ENCODE measurements at regions not wholly inside any gene's neighbourhood (a gene's known extent, or its start where the extent isn't known, plus 50 kb on each side); places are given as distances from the start of the nearest gene placed in this dataset.

DNA sequence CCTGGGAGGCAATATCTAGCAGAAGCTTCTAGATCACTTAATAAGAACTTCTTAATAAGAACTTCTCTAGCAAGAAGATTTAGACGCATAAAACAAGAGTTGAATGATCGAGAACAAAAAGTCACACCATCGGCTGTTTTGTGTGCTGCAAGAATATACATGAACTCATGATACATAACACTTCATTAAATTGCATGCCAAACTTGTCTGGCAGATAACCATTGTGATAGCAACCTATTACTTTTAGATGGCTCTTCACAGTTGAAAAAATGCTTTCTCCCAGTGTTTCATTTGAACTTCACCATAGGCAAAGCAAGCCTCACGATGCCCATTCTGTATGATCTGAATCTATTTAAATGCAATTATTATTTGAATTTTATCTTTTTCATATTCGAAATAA is 249.9 kb downstream of the CBLN4 start:
- TF ChIP-seq ISL1 (CRISPR knock-in tag; IDR thresholded peaks at IDR 0.05) (no peak), PATZ1 (CRISPR knock-in tag; IDR thresholded peaks at IDR 0.05; ENCODE audit: borderline replicate concordance) (no peak), OSR1 (CRISPR knock-in tag; IDR thresholded peaks at IDR 0.05) (no peak), BACH2 (CRISPR knock-in tag; IDR thresholded peaks at IDR 0.05; ENCODE audit: borderline replicate concordance) (no peak), ZNF565 (CRISPR knock-in tag; conservative IDR thresholded peaks at IDR 0.05; ENCODE audit: low read depth) (no peak), ZFP3 (CRISPR knock-in tag; IDR thresholded peaks at IDR 0.05) (no peak), CSDC2 (CRISPR knock-in tag; IDR thresholded peaks at IDR 0.05) (no peak), ZFP30 (CRISPR knock-in tag; IDR thresholded peaks at IDR 0.05) (no peak)
- no peak for ATAC-seq

GRCh38 chr20:55746723-55747122 is 258.6 kb downstream of the CBLN4 start:
- no peak for ATAC-seq
- TF ChIP-seq CSDC2 (CRISPR knock-in tag; IDR thresholded peaks at IDR 0.05): no peak
- TF ChIP-seq OSR1 (CRISPR knock-in tag; IDR thresholded peaks at IDR 0.05): no peak
- no peak for TF ChIP-seq RARB (CRISPR knock-in tag; IDR thresholded peaks at IDR 0.05)
- TF ChIP-seq ZNF8 (CRISPR knock-in tag; IDR thresholded peaks at IDR 0.05): no peak
- no peak for TF ChIP-seq GLIS3 (CRISPR knock-in tag; IDR thresholded peaks at IDR 0.05)
- TF ChIP-seq ZNF565 (CRISPR knock-in tag; conservative IDR thresholded peaks at IDR 0.05; ENCODE audit: low read depth): no peak
- TF ChIP-seq, protein P1, sequence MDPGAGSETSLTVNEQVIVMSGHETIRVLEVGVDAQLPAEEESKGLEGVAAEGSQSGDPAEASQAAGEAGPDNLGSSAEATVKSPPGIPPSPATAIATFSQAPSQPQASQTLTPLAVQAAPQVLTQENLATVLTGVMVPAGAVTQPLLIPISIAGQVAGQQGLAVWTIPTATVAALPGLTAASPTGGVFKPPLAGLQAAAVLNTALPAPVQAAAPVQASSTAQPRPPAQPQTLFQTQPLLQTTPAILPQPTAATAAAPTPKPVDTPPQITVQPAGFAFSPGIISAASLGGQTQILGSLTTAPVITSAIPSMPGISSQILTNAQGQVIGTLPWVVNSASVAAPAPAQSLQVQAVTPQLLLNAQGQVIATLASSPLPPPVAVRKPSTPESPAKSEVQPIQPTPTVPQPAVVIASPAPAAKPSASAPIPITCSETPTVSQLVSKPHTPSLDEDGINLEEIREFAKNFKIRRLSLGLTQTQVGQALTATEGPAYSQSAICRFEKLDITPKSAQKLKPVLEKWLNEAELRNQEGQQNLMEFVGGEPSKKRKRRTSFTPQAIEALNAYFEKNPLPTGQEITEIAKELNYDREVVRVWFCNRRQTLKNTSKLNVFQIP (CRISPR knock-in tag; IDR thresholded peaks at IDR 0.05; ENCODE audit: borderline replicate concordance, low read depth): no peak
- TF ChIP-seq, protein P2, sequence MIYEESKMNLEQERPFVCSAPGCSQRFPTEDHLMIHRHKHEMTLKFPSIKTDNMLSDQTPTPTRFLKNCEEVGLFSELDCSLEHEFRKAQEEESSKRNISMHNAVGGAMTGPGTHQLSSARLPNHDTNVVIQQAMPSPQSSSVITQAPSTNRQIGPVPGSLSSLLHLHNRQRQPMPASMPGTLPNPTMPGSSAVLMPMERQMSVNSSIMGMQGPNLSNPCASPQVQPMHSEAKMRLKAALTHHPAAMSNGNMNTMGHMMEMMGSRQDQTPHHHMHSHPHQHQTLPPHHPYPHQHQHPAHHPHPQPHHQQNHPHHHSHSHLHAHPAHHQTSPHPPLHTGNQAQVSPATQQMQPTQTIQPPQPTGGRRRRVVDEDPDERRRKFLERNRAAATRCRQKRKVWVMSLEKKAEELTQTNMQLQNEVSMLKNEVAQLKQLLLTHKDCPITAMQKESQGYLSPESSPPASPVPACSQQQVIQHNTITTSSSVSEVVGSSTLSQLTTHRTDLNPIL (CRISPR knock-in tag; IDR thresholded peaks at IDR 0.05; ENCODE audit: low read depth): no peak
- TF ChIP-seq, protein P3, sequence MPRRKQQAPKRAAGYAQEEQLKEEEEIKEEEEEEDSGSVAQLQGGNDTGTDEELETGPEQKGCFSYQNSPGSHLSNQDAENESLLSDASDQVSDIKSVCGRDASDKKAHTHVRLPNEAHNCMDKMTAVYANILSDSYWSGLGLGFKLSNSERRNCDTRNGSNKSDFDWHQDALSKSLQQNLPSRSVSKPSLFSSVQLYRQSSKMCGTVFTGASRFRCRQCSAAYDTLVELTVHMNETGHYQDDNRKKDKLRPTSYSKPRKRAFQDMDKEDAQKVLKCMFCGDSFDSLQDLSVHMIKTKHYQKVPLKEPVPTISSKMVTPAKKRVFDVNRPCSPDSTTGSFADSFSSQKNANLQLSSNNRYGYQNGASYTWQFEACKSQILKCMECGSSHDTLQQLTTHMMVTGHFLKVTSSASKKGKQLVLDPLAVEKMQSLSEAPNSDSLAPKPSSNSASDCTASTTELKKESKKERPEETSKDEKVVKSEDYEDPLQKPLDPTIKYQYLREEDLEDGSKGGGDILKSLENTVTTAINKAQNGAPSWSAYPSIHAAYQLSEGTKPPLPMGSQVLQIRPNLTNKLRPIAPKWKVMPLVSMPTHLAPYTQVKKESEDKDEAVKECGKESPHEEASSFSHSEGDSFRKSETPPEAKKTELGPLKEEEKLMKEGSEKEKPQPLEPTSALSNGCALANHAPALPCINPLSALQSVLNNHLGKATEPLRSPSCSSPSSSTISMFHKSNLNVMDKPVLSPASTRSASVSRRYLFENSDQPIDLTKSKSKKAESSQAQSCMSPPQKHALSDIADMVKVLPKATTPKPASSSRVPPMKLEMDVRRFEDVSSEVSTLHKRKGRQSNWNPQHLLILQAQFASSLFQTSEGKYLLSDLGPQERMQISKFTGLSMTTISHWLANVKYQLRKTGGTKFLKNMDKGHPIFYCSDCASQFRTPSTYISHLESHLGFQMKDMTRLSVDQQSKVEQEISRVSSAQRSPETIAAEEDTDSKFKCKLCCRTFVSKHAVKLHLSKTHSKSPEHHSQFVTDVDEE (CRISPR knock-in tag; IDR thresholded peaks at IDR 0.05): no peak
- no peak for TF ChIP-seq BACH2 (CRISPR knock-in tag; IDR thresholded peaks at IDR 0.05; ENCODE audit: borderline replicate concordance)
- no peak for TF ChIP-seq PATZ1 (CRISPR knock-in tag; IDR thresholded peaks at IDR 0.05; ENCODE audit: borderline replicate concordance)
- TF ChIP-seq ARNTL (CRISPR knock-in tag; IDR thresholded peaks at IDR 0.05; ENCODE audit: borderline replicate concordance, low read depth): no peak
- TF ChIP-seq ZFP30 (CRISPR knock-in tag; IDR thresholded peaks at IDR 0.05): no peak
- no peak for TF ChIP-seq TCF4 (CRISPR knock-in tag; IDR thresholded peaks at IDR 0.05; ENCODE audit: borderline replicate concordance)
- no peak for TF ChIP-seq ESRRG (CRISPR knock-in tag; IDR thresholded peaks at IDR 0.05)
- TF ChIP-seq, protein P4, sequence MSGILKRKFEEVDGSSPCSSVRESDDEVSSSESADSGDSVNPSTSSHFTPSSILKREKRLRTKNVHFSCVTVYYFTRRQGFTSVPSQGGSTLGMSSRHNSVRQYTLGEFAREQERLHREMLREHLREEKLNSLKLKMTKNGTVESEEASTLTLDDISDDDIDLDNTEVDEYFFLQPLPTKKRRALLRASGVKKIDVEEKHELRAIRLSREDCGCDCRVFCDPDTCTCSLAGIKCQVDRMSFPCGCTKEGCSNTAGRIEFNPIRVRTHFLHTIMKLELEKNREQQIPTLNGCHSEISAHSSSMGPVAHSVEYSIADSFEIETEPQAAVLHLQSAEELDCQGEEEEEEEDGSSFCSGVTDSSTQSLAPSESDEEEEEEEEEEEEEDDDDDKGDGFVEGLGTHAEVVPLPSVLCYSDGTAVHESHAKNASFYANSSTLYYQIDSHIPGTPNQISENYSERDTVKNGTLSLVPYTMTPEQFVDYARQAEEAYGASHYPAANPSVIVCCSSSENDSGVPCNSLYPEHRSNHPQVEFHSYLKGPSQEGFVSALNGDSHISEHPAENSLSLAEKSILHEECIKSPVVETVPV (CRISPR knock-in tag; IDR thresholded peaks at IDR 0.05): no peak

DNA sequence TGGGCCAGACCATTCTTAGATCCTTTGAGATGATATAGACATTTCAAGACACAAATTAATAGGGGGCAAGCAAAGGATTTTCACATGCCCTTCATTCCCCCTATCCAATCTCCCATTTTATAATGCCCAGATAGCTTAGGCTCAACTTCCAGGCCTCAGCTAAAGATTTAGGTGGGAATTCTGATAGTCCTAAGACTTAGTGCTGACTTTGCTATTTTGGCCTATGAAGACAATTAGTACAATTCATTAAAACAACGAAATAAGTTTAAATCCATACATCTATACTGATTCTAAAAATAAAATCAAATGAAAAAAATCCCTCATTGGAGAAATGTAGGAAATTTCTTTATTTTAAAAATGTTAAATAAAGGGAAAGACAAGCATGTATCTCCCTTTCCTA is 259.5 kb downstream of the CBLN4 start:
- ATAC-seq: no peak
- no peak for TF ChIP-seq BACH2 (CRISPR knock-in tag; IDR thresholded peaks at IDR 0.05; ENCODE audit: borderline replicate concordance)
- TF ChIP-seq, protein P3 (CRISPR knock-in tag; IDR thresholded peaks at IDR 0.05): no peak
- no peak for TF ChIP-seq SNAI2 (CRISPR knock-in tag; IDR thresholded peaks at IDR 0.05)
- TF ChIP-seq ZNF565 (CRISPR knock-in tag; conservative IDR thresholded peaks at IDR 0.05; ENCODE audit: low read depth): no peak
- TF ChIP-seq ESRRG (CRISPR knock-in tag; IDR thresholded peaks at IDR 0.05): no peak
- TF ChIP-seq ZFP30 (CRISPR knock-in tag; IDR thresholded peaks at IDR 0.05): no peak
- TF ChIP-seq ZNF70 (CRISPR knock-in tag; IDR thresholded peaks at IDR 0.05): no peak
- TF ChIP-seq TOX (CRISPR knock-in tag; IDR thresholded peaks at IDR 0.05; ENCODE audit: borderline replicate concordance): no peak
- TF ChIP-seq ZFP3 (CRISPR knock-in tag; IDR thresholded peaks at IDR 0.05): no peak
- no peak for TF ChIP-seq RARB (CRISPR knock-in tag; IDR thresholded peaks at IDR 0.05)
- no peak for TF ChIP-seq TCF4 (CRISPR knock-in tag; IDR thresholded peaks at IDR 0.05; ENCODE audit: borderline replicate concordance)
- TF ChIP-seq, protein P1 (CRISPR knock-in tag; IDR thresholded peaks at IDR 0.05; ENCODE audit: borderline replicate concordance, low read depth): no peak

Data from SK-N-SH treated with all-trans-retinoic acid at 6 μM for 48 hours (cell line).